Activated naive CD4-positive, alpha-beta T cell treated with anti-CD3 and anti-CD28 coated beads, Interleukin-2, amount 50 U/mL, for 16 hours (primary cell): ENCODE measurements at regions not wholly inside any gene's neighbourhood (a gene's known extent, or its start where the extent isn't known, plus 50 kb on each side); places are given as distances from the start of the nearest gene placed in this dataset.
"Not testable (repeated sequence)": the region's sequence is repeated elsewhere in the genome, so short reads cannot be mapped to it uniquely, and the experiment has no call there.

ENCODE experiments used
- DNase-seq: peaks from one replicate; pipeline ENCODE4 v3.0.0-alpha.2; 2020

- no peak for DNase-seq
Observed at GRCh38 chr16:66265048-66265415, 101.5 kb upstream of the CDH5 start.

DNA sequence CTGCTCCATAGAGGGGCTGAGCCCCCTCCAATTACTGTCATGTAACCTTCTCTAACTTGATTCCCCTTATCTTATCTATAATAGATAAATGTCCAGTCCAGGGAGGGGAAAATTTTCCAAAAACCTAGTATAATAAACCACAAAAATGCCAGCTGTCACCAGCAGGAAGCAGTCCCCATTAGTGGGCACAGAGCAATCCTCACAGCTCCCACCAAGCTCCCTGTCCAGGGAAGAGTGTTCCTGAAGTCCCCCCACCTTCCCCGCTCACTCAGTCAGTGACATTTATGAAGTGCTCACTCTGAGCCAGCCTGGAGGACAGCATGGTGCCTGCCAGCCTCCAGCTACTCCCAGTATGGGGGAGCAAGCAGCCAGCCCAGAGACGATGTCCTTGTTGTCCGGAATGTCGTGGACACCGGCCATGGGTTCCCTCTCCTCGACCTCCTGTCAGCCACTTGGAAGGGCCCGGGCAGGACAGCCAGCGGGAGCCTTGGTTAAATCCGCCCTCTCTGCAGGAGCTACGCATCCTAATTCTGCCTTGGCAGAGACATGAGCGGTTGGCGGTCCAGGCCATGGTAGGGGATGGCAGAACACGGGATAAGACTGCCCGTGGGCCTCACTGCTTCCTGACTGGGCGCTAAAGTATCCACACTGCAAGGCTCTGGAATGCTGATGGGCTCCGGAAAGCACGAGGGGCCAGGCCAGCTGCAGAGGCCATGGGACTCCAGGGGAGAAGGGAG is 102.0 kb upstream of the CDH5 start:
- no peak for DNase-seq

- DNase-seq = no peak
Observed at GRCh38 chr16:66263973-66264310, 102.5 kb upstream of the CDH5 start.

DNA sequence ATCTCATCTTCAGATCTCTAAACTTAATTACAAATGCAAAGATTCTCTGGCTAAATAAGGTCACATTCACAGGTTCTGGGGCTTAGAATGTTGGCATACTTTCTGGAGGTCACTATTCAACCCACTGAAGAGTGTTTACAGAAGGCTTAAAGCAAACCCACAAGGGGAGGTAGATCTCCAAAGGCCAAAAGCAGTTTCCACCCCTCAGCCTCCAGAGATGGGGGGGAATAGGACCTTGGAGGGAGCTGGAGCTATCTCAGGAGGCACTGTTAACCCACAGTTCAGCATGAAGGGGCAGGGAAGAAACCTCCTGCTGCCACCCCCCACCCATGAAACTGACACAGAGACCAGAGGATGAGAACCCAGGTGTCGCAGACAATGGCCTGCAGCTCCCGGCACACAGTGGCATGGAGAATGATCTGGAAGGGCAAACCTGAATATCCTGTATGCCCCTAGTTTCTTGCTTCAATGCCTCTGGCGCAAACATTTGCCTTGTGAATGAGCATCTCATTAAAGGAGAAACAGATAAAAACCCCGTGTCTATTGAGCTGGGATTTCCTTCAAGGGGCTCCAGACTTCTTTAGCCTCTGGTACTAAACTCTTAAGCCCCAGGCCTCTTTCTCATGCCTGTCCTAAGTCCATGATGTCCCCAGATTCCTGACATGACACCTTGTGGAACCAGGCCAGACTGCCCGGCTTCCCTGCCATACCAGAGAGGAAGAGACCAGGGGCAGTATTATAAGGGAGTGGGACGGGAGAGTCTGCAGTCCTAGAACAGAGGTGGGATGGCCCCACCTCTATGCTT is 103.1 kb upstream of the CDH5 start:
- DNase-seq = no peak

DNA sequence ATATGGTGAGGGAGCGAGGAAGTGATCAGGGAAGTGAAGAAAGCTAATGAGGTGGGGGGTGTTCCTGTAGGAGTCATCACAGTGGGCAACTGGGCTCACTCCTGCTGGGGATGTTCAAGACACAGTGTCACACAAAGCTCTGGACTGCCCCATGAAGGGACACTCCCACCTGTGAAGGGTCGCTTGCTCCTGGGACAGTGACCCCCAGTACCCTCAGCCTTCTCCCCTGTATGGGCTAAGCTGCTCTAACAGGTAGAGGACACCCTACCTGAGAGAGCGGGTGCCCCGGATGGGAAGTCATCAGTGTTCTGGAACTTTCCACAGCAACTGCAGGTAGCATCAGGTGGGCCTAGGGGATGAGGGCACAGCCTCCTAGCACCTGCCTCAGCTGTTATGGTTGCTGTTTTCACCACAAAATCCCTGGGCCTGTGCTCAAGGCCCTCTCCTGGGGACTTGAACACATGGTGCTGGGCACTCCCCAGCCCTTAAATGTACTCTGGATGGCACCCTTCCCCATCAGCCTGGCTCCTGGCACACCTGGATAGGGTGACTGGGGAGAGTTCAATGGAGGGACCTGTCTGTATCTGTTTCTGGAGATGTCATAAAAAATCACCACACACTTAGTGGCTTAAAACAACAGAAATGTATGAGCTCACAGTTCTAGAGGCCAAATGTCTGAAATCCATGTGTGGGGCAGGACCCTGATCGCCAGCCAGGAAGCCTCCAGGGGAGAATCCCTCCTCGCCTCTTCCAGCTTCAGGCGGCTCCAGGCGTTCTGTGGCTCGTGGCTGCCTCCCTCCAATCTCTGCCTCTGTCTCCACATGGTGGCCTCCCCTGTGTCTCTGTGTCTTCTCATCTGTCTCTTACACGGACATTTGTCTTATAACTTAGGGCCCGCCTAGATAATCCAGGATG is 104.0 kb upstream of the CDH5 start:
- DNase-seq = no peak

DNA sequence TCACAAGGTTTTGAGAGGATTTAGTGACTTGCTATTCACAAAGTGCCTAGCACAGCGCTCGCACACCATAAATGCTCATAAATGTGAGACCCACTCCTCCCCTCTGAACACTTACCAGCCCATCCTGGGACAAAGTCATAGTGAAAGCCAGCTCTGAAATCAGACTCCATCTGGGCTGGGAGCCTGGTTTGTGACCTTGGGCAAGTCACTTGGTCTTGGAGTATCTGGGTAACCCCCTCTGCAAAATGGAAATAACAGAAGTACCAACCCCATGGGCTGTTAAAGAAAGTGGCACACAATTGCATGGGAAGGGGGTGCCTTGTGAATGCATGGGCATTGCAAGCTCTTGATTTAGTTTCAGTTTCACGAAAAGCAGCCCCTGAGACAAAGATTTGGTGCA is 104.7 kb upstream of the CDH5 start:
- no peak for DNase-seq

DNA sequence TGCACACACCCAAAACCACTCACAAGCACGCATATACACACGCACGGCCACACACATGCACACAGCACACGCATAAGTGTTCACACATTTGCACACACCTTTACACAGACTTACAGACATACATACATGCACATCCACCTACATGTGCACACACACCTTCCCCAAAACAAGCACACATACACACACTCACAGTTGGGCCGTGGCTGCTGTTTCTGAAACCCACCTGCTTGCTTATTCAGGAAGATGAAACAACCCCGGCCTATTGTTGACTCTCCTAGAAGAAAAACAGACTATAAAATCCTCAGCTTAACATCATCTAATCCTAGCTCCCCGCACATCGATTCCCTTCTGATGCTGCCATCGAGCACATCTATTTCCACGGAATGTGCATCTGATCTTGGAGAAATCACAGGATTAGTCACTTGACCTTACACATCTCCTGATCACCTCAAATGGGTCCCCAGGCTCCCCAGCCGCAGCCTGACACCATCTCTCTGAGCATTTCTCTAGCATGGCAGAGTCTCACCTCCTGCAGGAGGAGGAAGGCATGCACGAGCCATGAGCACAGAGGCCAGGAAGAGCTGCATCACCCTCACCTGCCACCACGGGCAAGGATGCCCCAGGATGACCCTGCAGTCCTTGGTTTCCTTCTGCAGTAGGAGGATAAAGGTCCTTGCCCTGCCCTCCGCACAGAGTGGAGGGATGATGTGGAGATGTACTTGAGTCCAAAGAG is 105.8 kb upstream of the CDH5 start:
- DNase-seq = no peak

GRCh38 chr16:66258916-66259845 is 107.3 kb upstream of the CDH5 start:
- no peak for DNase-seq

- DNase-seq = no peak
Observed at GRCh38 chr16:66256919-66257318, 109.6 kb upstream of the CDH5 start.

DNA sequence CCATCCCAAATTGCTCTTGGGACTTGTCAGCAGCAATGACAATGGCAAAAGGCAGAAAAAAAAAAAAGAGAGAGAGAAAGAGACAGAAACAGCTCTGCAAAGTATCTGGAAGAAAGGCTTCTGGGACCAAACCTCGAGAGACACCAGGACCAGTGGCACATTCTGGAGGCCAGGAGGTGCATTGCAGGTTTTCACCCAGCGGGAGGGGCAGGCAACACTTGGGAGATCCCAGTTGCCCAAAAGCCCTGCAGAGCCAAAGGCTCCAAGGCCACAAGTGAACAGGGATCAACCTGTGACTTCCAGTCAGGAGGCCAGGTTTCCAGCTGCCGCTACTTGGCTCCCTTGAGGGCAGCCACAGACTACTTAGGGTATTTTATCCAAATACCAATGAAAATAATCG is 110.8 kb upstream of the CDH5 start:
- no peak for DNase-seq

DNA sequence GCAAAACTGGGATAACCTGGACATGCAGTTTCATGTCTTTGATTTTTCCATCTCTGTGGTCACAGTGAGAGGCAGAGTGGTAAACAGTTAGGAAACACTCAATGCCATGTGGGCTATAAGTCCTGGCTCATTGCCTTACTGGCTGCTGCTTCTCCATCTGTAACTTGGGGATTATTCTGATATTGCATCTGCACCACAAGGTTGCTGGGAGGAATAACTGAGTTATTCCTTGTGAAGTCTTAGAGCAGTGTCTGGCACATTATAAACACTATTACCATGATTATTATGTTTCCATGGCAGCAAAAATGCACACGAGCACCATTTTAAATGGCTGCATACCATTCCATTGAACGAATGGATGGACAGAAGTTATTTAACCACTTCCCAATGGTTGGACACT is 111.7 kb upstream of the CDH5 start:
- DNase-seq = no peak

- DNase-seq = no peak
Observed at GRCh38 chr16:66254106-66254505, 112.4 kb upstream of the CDH5 start.

DNA sequence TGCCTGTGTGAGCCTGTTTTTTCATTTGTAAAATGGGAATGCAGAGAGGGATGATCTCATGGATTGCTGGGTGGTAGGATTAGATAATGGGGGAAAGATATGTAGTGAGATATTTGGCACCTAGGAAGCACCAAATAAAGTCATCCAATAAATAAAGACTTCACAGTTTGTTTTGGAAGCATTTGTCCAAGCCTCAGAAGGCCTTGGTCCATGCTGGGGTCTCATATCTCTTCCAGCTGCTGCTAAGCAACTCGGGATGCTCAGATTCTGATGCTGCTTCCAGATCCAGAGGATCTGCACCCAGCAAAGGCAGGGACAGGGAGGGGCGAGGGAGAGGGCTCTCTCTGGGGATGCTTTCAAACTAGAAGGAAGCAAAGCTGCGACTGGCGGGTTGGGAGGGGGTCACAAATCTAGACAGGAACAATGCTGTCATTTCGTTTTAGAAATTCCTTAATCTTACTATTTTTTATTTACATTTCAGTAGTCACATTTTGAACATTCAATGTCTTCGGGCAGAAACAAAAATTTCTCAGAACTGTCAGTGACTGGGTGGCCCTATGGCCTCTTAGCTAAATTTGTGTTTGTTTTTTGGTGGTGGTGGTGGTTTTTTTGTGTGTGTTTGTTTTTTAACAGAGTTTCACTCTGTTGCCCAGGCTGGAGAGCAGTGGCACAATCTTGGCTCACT is 114.9 kb upstream of the CDH5 start:
- DNase-seq = no peak

DNA sequence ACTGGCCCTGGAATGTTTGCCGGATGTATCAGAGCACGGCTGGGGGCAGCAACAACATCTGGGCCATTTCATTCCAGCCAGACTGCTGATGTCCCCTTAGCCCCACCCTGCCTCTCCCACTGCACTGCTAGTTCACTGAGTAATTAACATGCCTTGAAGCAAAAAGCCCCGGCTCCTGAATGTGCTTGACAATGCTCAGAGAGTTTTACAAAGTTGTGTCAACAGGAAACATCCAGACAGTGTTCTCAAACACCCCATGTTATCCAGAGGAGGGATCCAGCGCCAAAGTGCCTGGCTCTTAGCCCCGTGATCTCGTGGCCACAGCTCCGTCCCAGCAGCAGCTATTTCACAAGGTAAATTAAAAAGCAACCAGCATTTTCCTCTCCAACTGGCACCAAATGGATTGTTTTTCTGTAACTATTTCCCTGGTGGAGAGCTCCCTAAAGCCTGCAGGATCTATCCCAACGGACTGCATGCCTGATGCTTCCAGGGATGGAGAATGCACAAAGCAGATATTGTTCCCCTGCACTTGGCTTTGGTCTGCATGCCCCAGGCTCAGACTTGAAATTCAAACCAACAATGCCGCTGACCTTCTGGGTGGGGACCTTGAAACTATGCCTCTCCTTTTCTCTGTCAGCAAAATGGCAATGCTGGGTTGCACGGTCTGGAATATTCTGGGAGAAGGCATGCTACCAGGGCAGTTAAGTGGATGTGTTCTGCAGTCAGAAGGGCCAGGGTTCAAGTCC is 115.6 kb upstream of the CDH5 start:
- DNase-seq = no peak

- no peak for DNase-seq
Observed at GRCh38 chr16:66247516-66248481, 118.7 kb upstream of the CDH5 start.

- DNase-seq = no peak
Observed at GRCh38 chr16:66245868-66246267, 120.6 kb upstream of the CDH5 start.

- no peak for DNase-seq
Observed at GRCh38 chr16:66245072-66245471, 121.4 kb upstream of the CDH5 start.

GRCh38 chr16:66242672-66243071 is 123.8 kb upstream of the CDH5 start:
- DNase-seq = no peak

DNA sequence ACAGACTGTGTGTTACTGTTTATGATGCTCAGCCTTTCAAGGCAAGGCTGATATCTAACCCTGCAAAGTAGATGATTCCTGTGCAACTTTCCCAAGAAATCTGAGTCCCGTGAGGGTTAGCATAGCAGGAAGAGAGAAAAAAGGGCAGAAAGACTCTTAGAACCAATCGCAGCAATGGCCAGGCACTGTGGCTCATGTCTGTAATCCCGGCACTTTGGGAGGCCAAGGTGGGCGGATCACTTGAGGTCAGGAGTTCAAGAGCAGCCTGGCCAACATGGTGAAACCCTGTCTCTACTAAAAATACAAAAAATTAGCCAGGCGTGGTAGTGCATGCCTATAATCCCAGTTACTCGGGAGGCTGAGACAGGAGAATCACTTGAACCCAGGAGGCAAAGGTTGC is 124.3 kb upstream of the CDH5 start:
- DNase-seq = not testable (repeated sequence)
